HG03565 (cell line): ENCODE measurements at regions not wholly inside any gene's neighbourhood (a gene's known extent, or its start where the extent isn't known, plus 50 kb on each side); places are given as distances from the start of the nearest gene placed in this dataset.
"Not testable (repeated sequence)": the region's sequence is repeated elsewhere in the genome, so short reads cannot be mapped to it uniquely, and the experiment has no call there.

ENCODE experiments used
- ATAC-seq: cut with Tn5 transposase; IDR thresholded peaks from one replicate; pipeline ENCODE4 v1.9.1; 2021; ENCODE audit warnings: mild to moderate bottlenecking, moderate library complexity; ENCODE audit not compliant: unreplicated experiment

DNA sequence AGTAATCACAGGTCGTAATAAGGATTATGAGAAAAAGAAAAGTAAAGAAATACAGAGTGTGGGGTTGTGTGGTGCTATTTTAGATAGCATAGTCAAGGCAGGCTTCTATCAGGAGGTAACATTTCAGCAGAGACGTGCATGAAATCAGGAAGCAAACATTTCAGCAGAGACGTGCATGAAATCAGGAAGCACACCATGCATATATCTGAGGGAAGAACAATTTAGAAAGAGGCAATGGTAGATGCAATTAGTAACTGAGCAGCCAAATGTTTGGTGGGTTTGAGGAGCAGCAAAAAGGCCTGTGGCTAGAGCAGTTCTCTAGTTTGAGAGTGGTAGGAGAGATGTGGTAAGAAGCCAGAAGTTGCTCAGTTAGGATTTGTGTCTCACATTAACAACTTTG lies 713.7 kb downstream of the ADCYAP1 start:
- no peak for ATAC-seq

- ATAC-seq: no peak
Observed at GRCh38 chr18:1619507-1619906, 714.8 kb downstream of the ADCYAP1 start.

- no peak for ATAC-seq
Observed at GRCh38 chr18:1624612-1625011, 719.9 kb downstream of the ADCYAP1 start.

DNA sequence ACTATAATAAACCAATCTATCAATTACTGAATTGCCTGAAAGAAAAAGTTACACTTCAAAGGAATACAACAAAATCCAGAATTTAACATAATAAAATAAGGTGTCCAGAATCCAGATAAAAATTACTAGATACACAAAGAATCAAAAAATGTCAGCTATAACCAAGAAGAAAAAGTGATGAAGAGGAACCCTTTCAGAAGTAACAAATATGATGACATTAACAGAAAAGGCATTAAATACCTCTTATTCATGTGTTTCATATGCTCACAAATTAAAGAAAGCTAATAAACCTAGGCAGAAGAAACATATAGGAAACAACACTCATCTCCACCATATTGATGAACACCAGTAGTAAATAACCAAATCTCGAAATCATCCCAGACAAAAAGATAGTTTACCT lies 722.8 kb downstream of the ADCYAP1 start:
- ATAC-seq: no peak

DNA sequence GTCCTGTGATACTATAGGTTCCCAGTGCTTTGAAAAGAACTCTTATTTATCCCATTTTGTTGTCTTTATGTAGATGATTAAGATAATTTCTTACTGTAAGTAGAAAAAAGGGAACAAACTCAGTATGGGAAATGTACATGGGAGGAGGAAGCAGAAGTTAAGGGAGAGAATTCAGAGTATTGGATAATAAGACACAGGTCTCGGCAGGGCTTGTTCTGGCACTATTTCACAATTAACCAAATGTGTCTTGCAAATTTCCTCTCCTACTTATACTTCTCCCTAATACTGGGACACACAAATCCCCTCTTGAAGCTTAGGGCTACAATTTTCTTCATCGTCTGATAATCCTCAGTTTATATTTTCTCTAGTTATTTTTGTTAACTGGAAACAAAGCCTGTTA lies 744.0 kb downstream of the ADCYAP1 start:
- no peak for ATAC-seq

- no peak for ATAC-seq
Observed at GRCh38 chr18:1652018-1652417, 747.3 kb downstream of the ADCYAP1 start.

GRCh38 chr18:1653873-1654272 lies 749.2 kb downstream of the ADCYAP1 start:
- ATAC-seq: no peak

DNA sequence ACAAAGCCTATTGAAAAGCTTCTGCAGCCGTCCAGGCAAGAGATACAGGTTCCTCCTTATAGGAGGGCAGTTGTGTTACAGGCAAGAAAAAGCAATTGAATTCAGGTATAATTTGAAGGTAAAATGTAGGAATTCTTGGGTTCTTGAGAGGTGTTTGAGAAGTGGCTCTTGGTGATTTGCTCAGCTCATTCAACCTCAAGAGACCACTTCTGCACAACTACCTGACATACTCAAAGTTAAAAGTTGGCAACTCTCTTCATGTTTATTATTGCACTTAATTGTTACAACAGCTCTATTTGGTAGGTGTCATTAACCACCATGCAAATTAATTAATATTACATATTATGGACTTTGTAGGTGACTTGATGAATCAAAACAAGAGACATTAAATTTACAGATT lies 753.2 kb downstream of the ADCYAP1 start:
- ATAC-seq: no peak

GRCh38 chr18:1658908-1659566 lies 754.4 kb downstream of the ADCYAP1 start:
- no peak for ATAC-seq

DNA sequence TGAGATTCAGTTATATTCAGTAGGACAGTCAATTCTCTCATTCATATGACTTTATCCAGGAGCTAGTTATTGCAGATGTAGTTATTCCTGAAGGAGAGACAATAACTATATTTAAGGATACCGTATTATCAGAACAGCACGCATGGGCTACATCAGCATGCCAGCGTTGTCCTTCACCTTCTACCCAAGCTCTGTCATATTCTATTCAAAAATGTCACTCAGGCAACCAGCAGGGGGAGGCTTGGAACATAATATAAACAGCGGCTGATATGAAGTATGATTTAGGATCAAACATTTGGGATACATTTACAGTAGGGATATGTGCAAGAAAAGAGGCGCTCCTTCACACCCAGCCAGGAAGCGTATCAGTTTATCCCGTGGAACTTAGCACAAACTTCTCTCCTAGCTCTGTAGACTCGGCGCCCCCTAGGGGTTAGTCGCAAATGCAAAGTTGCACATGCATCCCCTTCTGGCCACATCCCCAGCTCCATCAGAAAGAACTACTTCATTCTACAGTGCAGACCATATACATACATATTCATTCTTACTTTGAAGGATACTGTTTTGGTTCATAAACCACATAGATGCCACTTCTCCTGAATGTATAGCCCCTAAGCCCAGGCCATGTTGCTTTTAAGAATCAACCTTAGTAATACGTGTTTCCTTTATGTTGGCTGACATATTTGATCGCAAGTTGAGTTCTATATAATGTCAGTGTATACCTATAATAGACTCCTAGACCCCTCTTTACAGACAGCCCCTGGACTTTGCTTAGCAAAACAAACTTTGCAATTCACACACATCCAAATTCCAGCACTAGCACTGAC lies 759.4 kb downstream of the ADCYAP1 start:
- ATAC-seq: peak; percentile 66

GRCh38 chr18:1665079-1665478 lies 760.4 kb downstream of the ADCYAP1 start:
- no peak for ATAC-seq

GRCh38 chr18:1668279-1668678 lies 763.6 kb downstream of the ADCYAP1 start:
- ATAC-seq: no peak

GRCh38 chr18:1671710-1672109 lies 767.0 kb downstream of the ADCYAP1 start:
- ATAC-seq: not testable (repeated sequence)

- ATAC-seq: no peak
Observed at GRCh38 chr18:1676387-1676786, 771.7 kb downstream of the ADCYAP1 start.

GRCh38 chr18:1680108-1680507 lies 775.4 kb downstream of the ADCYAP1 start:
- ATAC-seq: no peak

DNA sequence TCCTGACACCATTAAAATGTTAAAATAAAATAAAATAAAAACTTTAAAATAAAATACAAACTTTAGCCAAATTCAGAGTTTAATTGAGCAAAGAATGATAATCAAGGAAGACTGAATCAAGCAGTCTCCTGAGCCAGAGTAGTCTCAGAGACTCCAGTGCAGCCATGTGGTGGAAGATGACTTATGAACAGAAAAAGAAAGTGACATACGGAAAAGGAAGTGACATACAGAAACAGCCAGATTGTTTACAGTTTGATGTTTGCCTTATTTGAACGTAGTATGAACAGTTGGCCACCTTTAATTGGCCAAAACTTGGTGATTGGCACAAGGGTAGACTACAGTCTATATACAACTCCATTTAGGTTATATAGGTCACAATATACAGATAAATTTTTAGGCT lies 787.2 kb downstream of the ADCYAP1 start:
- ATAC-seq: no peak

GRCh38 chr18:1708006-1708405 lies 803.3 kb downstream of the ADCYAP1 start:
- no peak for ATAC-seq

DNA sequence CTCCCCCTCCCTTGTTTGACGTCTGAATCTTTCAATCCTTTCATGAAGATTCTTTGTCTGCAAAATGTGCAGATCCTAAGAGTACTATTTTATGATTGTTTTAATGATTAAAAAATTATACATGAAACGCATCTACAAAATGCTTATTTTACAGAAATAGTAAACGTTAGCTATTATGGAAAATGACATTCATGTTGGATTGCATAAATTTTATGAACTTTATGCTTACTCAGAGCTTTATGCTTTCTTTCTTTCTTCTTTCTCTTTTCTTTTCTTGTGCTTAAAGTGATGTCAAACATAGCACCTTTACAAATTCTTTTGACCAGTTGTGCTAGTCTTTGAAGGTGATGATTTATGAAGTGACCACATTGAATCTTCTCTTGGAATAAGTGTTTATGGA lies 805.4 kb downstream of the ADCYAP1 start:
- no peak for ATAC-seq

DNA sequence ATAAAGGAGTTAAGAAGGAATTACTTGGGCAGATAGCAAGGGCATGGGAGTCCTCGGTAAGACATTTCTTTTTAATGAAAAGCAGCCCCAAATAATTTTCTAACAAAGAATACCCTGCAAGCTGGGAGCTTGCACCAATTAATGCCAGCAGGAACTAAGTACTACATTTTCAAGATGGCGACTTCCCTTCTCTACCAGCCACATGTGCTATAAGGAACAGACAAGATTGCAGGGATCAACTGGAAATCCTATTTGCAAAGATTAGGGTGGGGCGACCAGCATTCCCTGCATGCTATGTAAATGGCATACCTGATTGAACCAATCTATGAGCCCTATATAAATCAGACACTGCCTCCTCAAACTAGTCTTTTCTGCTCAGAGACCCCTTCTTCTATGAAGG lies 827.5 kb downstream of the ADCYAP1 start:
- ATAC-seq: no peak

DNA sequence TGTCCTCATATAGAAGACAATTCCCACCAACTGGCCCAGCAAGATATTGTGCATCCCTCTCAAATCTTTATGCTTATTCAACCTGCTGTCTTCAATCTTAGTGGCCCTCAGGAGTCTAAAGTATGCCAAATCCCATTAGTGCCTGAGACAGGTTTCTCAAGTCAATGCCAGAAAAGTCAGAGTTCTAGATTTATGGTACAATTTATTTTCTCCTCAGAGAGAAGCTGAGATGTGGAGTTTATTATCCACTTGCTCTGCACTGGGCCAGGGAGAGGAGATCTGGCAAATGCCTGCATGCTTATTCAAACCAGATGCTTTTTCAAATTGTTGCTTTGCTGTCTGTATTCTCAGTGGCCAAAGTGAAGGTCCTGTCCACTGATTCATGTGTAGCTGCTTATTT lies 825.2 kb downstream of the METTL4 start:
- ATAC-seq: no peak

DNA sequence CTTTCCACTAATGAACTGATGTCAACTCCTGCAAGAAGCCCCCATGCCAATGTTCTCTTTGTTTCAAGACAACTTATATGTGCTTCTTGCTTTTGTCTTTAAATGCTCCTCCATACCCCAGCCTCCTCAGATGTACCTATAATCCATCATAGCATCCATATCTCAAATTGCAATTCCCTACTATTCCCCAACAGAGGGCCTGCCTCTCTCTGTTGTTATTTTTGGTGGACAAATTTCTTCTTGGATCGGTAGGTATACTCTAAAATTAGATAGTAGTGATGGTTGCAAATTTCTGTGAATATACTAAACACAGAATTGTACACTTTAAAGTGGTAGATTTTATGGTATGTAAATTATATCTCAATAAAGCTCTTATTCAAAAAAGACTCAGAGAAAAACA lies 820.1 kb downstream of the METTL4 start:
- no peak for ATAC-seq

- no peak for ATAC-seq
Observed at GRCh38 chr18:1760901-1761300, 810.4 kb downstream of the METTL4 start.

GRCh38 chr18:1774261-1774660 lies 797.0 kb downstream of the METTL4 start:
- ATAC-seq: no peak
